ENCODE measurements at regions not wholly inside any gene's neighbourhood (a gene's known extent, or its start where the extent isn't known, plus 50 kb on each side); places are given as distances from the start of the nearest gene placed in this dataset.

GRCh38 chr10:130372866-130373265, 236.7 kb downstream of the GLRX3 start:
- no peak overlapping the region for H3K4me3 ChIP-seq
- no peaks in the 10 kb centered on the region for H3K4me1 ChIP-seq
- H3K9me3 ChIP-seq = no peaks in the 10 kb centered on the region; the same call in 2 of the 3 replicates
- ChIA-PET CTCF (interaction anchor here (0.6 kb wide), 1 partner anchor 61 kb away, joined by 3 read pairs; no protein-coding TSS in a partner anchor), POLR2A (no interaction called here)
- no peak overlapping the region for H3K4me2 ChIP-seq
- DNase-seq (ENCODE audit: low read depth in 1 of 2, low spot score in 1 of 2) (no peak), FAIRE-seq (no peak), ATAC-seq (no peak)
- no peak overlapping the region for H3K27ac ChIP-seq
- TF ChIP-seq ELK1 (IDR thresholded peaks at IDR 0.05; ENCODE audit: low read depth, low read length) (no peak), BCL3 (IDR thresholded peaks at IDR 0.05) (no peak), KDM1A (IDR thresholded peaks at IDR 0.05; ENCODE audit: low read depth) (no peak), HDAC2 (IDR thresholded peaks at IDR 0.05) (no peak), MAX (IDR thresholded peaks at IDR 0.05) (no peak), RFX5 (IDR thresholded peaks at IDR 0.05) (no peak), PBX3 (IDR thresholded peaks at IDR 0.05) (no peak), NFE2L2 (conservative IDR thresholded peaks at IDR 0.05; ENCODE audit: low read length) (no peak), JUNB (IDR thresholded peaks at IDR 0.05) (no peak), MAZ (IDR thresholded peaks at IDR 0.05; ENCODE audit: borderline replicate concordance, low read depth, low read length) (no peak), EP300 (IDR thresholded peaks at IDR 0.05) (no peak), ZNF302 (CRISPR knock-in tag; IDR thresholded peaks at IDR 0.05) (no peak), USF2 (IDR thresholded peaks at IDR 0.05) (no peak), SREBF2 (IDR thresholded peaks at IDR 0.05) (no peak), HES2 (IDR thresholded peaks at IDR 0.05) (no peak), FOSL2 (IDR thresholded peaks at IDR 0.05) (no peak), FOSL2 (CRISPR knock-in tag; IDR thresholded peaks at IDR 0.05) (no peak)
- 14% methylated on average over 8 of the region's 9 CpGs for WGBS (ENCODE audit: missing lambda C conversion rate)

- no peak for DNase-seq (ENCODE audit: low read depth in 1 of 2, low spot score in 1 of 2)
- WGBS (ENCODE audit: missing lambda C conversion rate) = 2% methylated on average over 17 of the region's 17 CpGs
- ChIA-PET CTCF (interaction anchor here (1.4 kb wide), 1 partner anchor 10 kb away, joined by 3 read pairs; no protein-coding TSS in a partner anchor), POLR2A (no interaction called here)
- H3K4me1 ChIP-seq = no peaks in the 10 kb centered on the region
- TF ChIP-seq JUNB (IDR thresholded peaks at IDR 0.05) (no peak), RAD21 (conservative IDR thresholded peaks at IDR 0.05 in 1 of 2, IDR thresholded peaks at IDR 0.05 in 1 of 2) (no peak), MAX (IDR thresholded peaks at IDR 0.05) (no peak), POLR2A (IDR thresholded peaks at IDR 0.05; ENCODE audit: low read length) (no peak), USF2 (IDR thresholded peaks at IDR 0.05) (no peak), JUN (IDR thresholded peaks at IDR 0.05) (no peak)
- no peak overlapping the region for H3K4me2 ChIP-seq
- no peak overlapping the region for H3K27ac ChIP-seq
- no peak for FAIRE-seq
- 0 out of 3 replicates have a peak, but pooled peaks cover 3% of the 10 kb centered on the region for H3K9me3 ChIP-seq
- ATAC-seq = no peak
- H3K4me3 ChIP-seq = no peak overlapping the region
Observed at GRCh38 chr10:130377986-130378540, 241.9 kb downstream of the GLRX3 start.

Data from A549 (cell line).